SK-N-SH (cell line): ENCODE measurements at regions not wholly inside any gene's neighbourhood (a gene's known extent, or its start where the extent isn't known, plus 50 kb on each side); places are given as distances from the start of the nearest gene placed in this dataset.

ENCODE experiments used
- CTCF ChIA-PET: fragments of 300-600, 350-600 bp; formaldehyde crosslinking; extraction: SDS; loops from one replicate; lab custom pipeline; 2021; lab: Yijun Ruan, JAX
- POLR2A ChIA-PET: fragments of 350-600 bp; sonication (Branson Sonifier 250); formaldehyde crosslinking; extraction: SDS; loops from one replicate; lab custom pipeline; 2020; ENCODE audit warnings: antibody characterized with exemption, inconsistent platforms; lab: Yijun Ruan, JAX
- DNase-seq: peaks from one replicate; pipeline ENCODE4 v3.0.0; 2012
- H2AFZ ChIP-seq: fragments of 200-600 bp; sonication (generic); 2 replicates; pipeline ENCODE4 v1.8.1; 2016; ENCODE audit warnings: antibody characterized with exemption, mild to moderate bottlenecking, low read depth
- H3F3A ChIP-seq: fragments of 200-600 bp; sonication (generic); replicated peaks from 2 replicates; pipeline ENCODE3; 2016; ENCODE audit warnings: antibody characterized with exemption, mild to moderate bottlenecking; ENCODE audit not compliant: insufficient read depth
- H3K27ac ChIP-seq, 2 experiments: fragments of 200-500 bp in 1 of 2; fragments of 200-600 bp in 1 of 2; sonication (Bioruptor generic) in 1 of 2; sonication (generic), shearing (Covaris generic) in 1 of 2; 2 replicates each; pipeline versions ENCODE4 v1.5.1 to v1.6.1; 2014 to 2016; ENCODE audit warnings: low read depth in 2 of 2, inconsistent platforms in 1 of 2, low read length in 1 of 2, mild to moderate bottlenecking in 1 of 2, mixed read lengths in 1 of 2
- H3K27me3 ChIP-seq: fragments of 200-600 bp; sonication (generic), shearing (Covaris generic); 2 replicates; pipeline ENCODE4 v1.6.1; 2016; ENCODE audit warnings: mixed run types; ENCODE audit not compliant: insufficient read depth
- H3K36me3 ChIP-seq, 2 experiments: fragments of 200-500 bp in 1 of 2; fragments of 200-600 bp in 1 of 2; sonication (Bioruptor generic) in 1 of 2; sonication (generic) in 1 of 2; replicated peaks in 1 of 2; 2 replicates each; pipeline versions ENCODE3 to v1.5.1; 2014 to 2016; ENCODE audit warnings: low read length in 1 of 2, mild to moderate bottlenecking in 1 of 2; ENCODE audit not compliant: insufficient read depth in 2 of 2, control insufficient read depth in 1 of 2
- H3K4me1 ChIP-seq, 2 experiments: fragments of 200-500 bp in 1 of 2; fragments of 200-600 bp in 1 of 2; sonication (Bioruptor generic) in 1 of 2; sonication (generic), shearing (Covaris generic) in 1 of 2; 2 replicates each; pipeline versions ENCODE4 v1.5.1 to v1.6.1; 2014 to 2016; ENCODE audit warnings: low read depth in 1 of 2, low read length in 1 of 2, mixed run types in 1 of 2; ENCODE audit not compliant: insufficient read depth in 2 of 2, control insufficient read depth in 1 of 2
- H3K4me2 ChIP-seq: fragments of 200-600 bp; sonication (generic), shearing (Covaris generic); 2 replicates; pipeline ENCODE4 v1.6.1; 2017; ENCODE audit warnings: mixed run types
- H3K4me3 ChIP-seq, 2 experiments: fragments of 200-500 bp in 1 of 2; fragments of 200-600 bp in 1 of 2; sonication (Bioruptor generic) in 1 of 2; sonication (generic), shearing (Covaris generic) in 1 of 2; 2 replicates each; pipeline versions ENCODE4 v1.5.1 to v1.8.1; 2014 to 2016; ENCODE audit warnings: low read depth in 2 of 2, inconsistent platforms in 1 of 2, low read length in 1 of 2, mild to moderate bottlenecking in 1 of 2, mixed read lengths in 1 of 2, moderate library complexity in 1 of 2
- H3K79me2 ChIP-seq: fragments of 200-600 bp; sonication (generic); 2 replicates; pipeline ENCODE4 v1.8.1; 2017; ENCODE audit warnings: mild to moderate bottlenecking; ENCODE audit not compliant: insufficient read depth
- H3K9ac ChIP-seq: fragments of 200-600 bp; sonication (generic); 2 replicates; pipeline ENCODE4 v1.6.1; 2017; ENCODE audit warnings: mixed run types
- H3K9me2 ChIP-seq: fragments of 200-600 bp; sonication (generic); 2 replicates; pipeline ENCODE4 v1.6.1; 2017; ENCODE audit warnings: mixed run types
- H3K9me3 ChIP-seq: fragments of 200-600 bp; sonication (generic); 2 replicates; pipeline ENCODE4 v1.6.1; 2017; ENCODE audit warnings: mixed run types, mild to moderate bottlenecking, moderate library complexity
- H4K20me1 ChIP-seq: fragments of 200-600 bp; sonication (generic); 2 replicates; pipeline ENCODE4 v1.6.1; 2017; ENCODE audit warnings: mild to moderate bottlenecking, mixed run types; ENCODE audit not compliant: insufficient read depth
- CTCF ChIP-seq: fragments of 200-600 bp; sonication (generic); IDR thresholded peaks from 2 replicates; pipeline ENCODE4 v1.6.1; 2017; ENCODE audit warnings: antibody characterized with exemption, mild to moderate bottlenecking, moderate library complexity
- EP300 ChIP-seq, 2 experiments: IDR thresholded peaks; 2 replicates each; pipeline versions ENCODE4 v1.4.0 to v1.6.1; 2012; ENCODE audit warnings: borderline replicate concordance in 1 of 2, low read depth in 1 of 2, low read length in 1 of 2
- FOXJ3 ChIP-seq: sonication (generic); formaldehyde crosslinking; IDR thresholded peaks from 2 replicates; pipeline ENCODE4 v1.5.1; 2020; ENCODE audit warnings: mild to moderate bottlenecking, missing genetic modification reagents
- FOXM1 ChIP-seq: IDR thresholded peaks from 2 replicates; pipeline ENCODE4 v1.4.0; 2012; ENCODE audit warnings: low read depth, mild to moderate bottlenecking
- MAX ChIP-seq: IDR thresholded peaks from 2 replicates; pipeline ENCODE4 v1.4.0; 2012; ENCODE audit warnings: low read depth
- MXI1 ChIP-seq: IDR thresholded peaks from 2 replicates; pipeline ENCODE4 v1.6.1; 2012; ENCODE audit warnings: mild to moderate bottlenecking, low read depth, low read length, improper control_type of control experiment
- NFIC ChIP-seq: IDR thresholded peaks from 2 replicates; pipeline ENCODE4 v1.4.0; 2012; ENCODE audit warnings: borderline replicate concordance
- NRF1 ChIP-seq: IDR thresholded peaks from 2 replicates; pipeline ENCODE4 v1.6.1; 2012; ENCODE audit warnings: low read depth, mild to moderate bottlenecking, low read length
- RAD21 ChIP-seq: IDR thresholded peaks from 2 replicates; pipeline ENCODE4 v1.6.1; 2012; ENCODE audit warnings: mild to moderate bottlenecking, low read length
- REST ChIP-seq: IDR thresholded peaks from 2 replicates; pipeline ENCODE4 v1.6.1; 2012; ENCODE audit warnings: mild to moderate bottlenecking, low read depth, low read length, moderate library complexity
- RXRA ChIP-seq: IDR thresholded peaks from 2 replicates; pipeline ENCODE4 v1.4.0; 2012; ENCODE audit warnings: low read depth, mild to moderate bottlenecking, borderline replicate concordance
- SIN3A ChIP-seq: IDR thresholded peaks from 2 replicates; pipeline ENCODE4 v1.6.1; 2012; ENCODE audit warnings: low read depth, mild to moderate bottlenecking, low read length, moderate library complexity, borderline replicate concordance
- TAF1 ChIP-seq: IDR thresholded peaks from 2 replicates; pipeline ENCODE4 v1.6.1; 2012; ENCODE audit warnings: low read depth, mild to moderate bottlenecking, low read length, moderate library complexity, borderline replicate concordance
- TEAD4 ChIP-seq: IDR thresholded peaks from 2 replicates; pipeline ENCODE4 v1.4.0; 2012; ENCODE audit warnings: mild to moderate bottlenecking, borderline replicate concordance; ENCODE audit not compliant: insufficient read depth
- USF1 ChIP-seq: IDR thresholded peaks from 2 replicates; pipeline ENCODE4 v1.4.0; 2012; ENCODE audit warnings: low read depth, borderline replicate concordance
- WGBS: methylation state at CpG from one replicate; pipeline ENCODE4 v1.1.6; 2017; ENCODE audit warnings: low lambda C conversion rate; 5-methylcytosine and 5-hydroxymethylcytosine counted together
- TF ChIP-seq, protein P1 (sequence below): fragments of 150-350 bp; IDR thresholded peaks from 2 replicates; pipeline ENCODE4 v1.6.1; 2017; ENCODE audit warnings: antibody characterized with exemption, low read length, low read depth, borderline replicate concordance

DNA sequence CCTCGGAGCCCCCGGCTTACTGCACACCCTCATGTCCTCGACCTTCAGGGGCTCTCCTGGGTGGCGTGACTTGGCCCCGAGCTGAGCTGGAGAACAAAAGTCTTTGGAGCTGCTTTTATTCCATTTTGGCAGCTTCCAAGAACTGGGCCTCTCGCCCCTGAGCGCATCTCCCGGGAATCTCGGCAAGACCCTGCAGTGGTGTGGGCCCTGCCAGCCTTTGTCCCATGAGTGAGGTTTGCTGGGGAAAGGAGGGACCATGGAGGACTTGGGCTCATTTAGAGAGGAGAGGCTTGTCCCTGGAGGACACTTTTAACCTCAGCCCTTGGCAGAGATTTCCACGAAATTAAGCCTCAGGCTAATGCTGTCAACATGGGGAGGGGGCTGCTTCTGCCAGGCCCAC is 62.3 kb upstream of the SLCO4A1 start:
- Histone ChIP-seq H3K36me3 (no peaks in the 10 kb centered on the region), H3K9me2 (no peaks in the 10 kb centered on the region), H3K27me3 (no peaks in the 10 kb centered on the region; the same call in 1 of the 2 replicates), H3K4me1 (no peaks in the 10 kb centered on the region), H3K4me3 (no peak overlapping the region), H4K20me1 (no peaks in the 10 kb centered on the region), H3F3A (no peaks in the 10 kb centered on the region), H3K4me2 (no peak overlapping the region)
- 56% methylated on average over 5 of the region's 10 CpGs for WGBS
- CTCF ChIA-PET: no interaction called here
- no peak for TF ChIP-seq USF1
- no peak for TF ChIP-seq NRF1
- TF ChIP-seq RXRA: no peak
- TF ChIP-seq FOXM1: no peak
- no peak for TF ChIP-seq REST
- no peak for TF ChIP-seq MAX
- no peak for TF ChIP-seq TEAD4
- no peak for TF ChIP-seq TAF1
- TF ChIP-seq SIN3A: no peak
- TF ChIP-seq, protein P1, sequence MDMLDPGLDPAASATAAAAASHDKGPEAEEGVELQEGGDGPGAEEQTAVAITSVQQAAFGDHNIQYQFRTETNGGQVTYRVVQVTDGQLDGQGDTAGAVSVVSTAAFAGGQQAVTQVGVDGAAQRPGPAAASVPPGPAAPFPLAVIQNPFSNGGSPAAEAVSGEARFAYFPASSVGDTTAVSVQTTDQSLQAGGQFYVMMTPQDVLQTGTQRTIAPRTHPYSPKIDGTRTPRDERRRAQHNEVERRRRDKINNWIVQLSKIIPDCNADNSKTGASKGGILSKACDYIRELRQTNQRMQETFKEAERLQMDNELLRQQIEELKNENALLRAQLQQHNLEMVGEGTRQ: no peak
- no peak for TF ChIP-seq MXI1
- TF ChIP-seq FOXJ3 (CRISPR knock-in tag): no peak
- no peak for TF ChIP-seq NFIC
- no peak for TF ChIP-seq CTCF
- TF ChIP-seq EP300 (IDR thresholded peaks at IDR 0.05; ENCODE audit: borderline replicate concordance in 1 of 2, low read depth in 1 of 2, low read length in 1 of 2): no peak
- no peak for TF ChIP-seq RAD21
- TF ChIP-seq, all 33 proteins: peak for 0
- no peak overlapping the region for H3K27ac ChIP-seq
- H2AFZ ChIP-seq: no peak overlapping the region
- POLR2A ChIA-PET: no interaction called here
- DNase-seq: no peak
- no peaks in the 10 kb centered on the region for H3K9me3 ChIP-seq
- no peaks in the 10 kb centered on the region for H3K79me2 ChIP-seq
- H3K9ac ChIP-seq: no peak overlapping the region
